ENCODE measurements at regions not wholly inside any gene's neighbourhood (a gene's known extent, or its start where the extent isn't known, plus 50 kb on each side); places are given as distances from the start of the nearest gene placed in this dataset.

DNA sequence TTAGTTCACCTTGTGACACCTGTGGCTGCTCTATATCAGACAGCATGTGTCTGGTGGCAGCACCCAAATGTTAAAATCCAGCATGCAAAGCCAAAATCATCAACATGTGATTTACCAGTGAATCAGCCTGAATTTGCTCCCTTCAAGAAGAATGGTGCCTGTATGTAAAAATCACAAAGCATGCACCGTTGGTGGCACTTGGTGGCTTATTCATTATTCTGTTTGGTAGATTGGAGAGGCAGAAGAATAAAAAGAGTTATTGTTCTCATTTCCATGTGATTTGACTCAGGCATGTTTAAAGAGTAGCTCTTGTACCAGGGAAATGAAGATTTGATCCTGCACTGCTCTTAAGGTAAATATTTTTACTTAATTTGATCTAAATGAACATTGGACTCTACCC lies 143.9 kb upstream of the MPPED2 start:
- Histone ChIP-seq H3K36me3 (ENCODE audit: control insufficient read depth, insufficient read depth, low read length) (no peaks in the 10 kb centered on the region), H3K27me3 (ENCODE audit: control insufficient read depth, insufficient read depth, low read length) (no peaks in the 10 kb centered on the region), H3K4me3 (ENCODE audit: low read depth, low read length) (no peak overlapping the region)
- ChIA-PET POLR2A (no interaction called here), CTCF (no interaction called here)
- TF ChIP-seq, protein P1, sequence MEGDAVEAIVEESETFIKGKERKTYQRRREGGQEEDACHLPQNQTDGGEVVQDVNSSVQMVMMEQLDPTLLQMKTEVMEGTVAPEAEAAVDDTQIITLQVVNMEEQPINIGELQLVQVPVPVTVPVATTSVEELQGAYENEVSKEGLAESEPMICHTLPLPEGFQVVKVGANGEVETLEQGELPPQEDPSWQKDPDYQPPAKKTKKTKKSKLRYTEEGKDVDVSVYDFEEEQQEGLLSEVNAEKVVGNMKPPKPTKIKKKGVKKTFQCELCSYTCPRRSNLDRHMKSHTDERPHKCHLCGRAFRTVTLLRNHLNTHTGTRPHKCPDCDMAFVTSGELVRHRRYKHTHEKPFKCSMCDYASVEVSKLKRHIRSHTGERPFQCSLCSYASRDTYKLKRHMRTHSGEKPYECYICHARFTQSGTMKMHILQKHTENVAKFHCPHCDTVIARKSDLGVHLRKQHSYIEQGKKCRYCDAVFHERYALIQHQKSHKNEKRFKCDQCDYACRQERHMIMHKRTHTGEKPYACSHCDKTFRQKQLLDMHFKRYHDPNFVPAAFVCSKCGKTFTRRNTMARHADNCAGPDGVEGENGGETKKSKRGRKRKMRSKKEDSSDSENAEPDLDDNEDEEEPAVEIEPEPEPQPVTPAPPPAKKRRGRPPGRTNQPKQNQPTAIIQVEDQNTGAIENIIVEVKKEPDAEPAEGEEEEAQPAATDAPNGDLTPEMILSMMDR (IDR thresholded peaks at IDR 0.05; ENCODE audit: insufficient read depth, low read depth, low read length), result no peak
- DNase-seq (ENCODE audit: low read depth), result no peak

- no peaks in the 10 kb centered on the region for H3K36me3 ChIP-seq (ENCODE audit: control insufficient read depth, insufficient read depth, low read length)
- H3K4me3 ChIP-seq (ENCODE audit: low read depth, low read length), result no peak overlapping the region
- ChIA-PET CTCF (no interaction called here), POLR2A (no interaction called here)
- H3K27me3 ChIP-seq (ENCODE audit: control insufficient read depth, insufficient read depth, low read length), result no peaks in the 10 kb centered on the region
- no peak for DNase-seq (ENCODE audit: low read depth)
- TF ChIP-seq, protein P1 (IDR thresholded peaks at IDR 0.05; ENCODE audit: insufficient read depth, low read depth, low read length), result no peak
Observed at GRCh38 chr11:30729187-30729713, 143.1 kb upstream of the MPPED2 start.

GRCh38 chr11:30725645-30726195 lies 139.6 kb upstream of the MPPED2 start:
- Histone ChIP-seq H3K36me3 (ENCODE audit: control insufficient read depth, insufficient read depth, low read length) (no peaks in the 10 kb centered on the region), H3K27me3 (ENCODE audit: control insufficient read depth, insufficient read depth, low read length) (no peaks in the 10 kb centered on the region), H3K4me3 (ENCODE audit: low read depth, low read length) (no peak overlapping the region)
- ChIA-PET CTCF (no interaction called here), POLR2A (no interaction called here)
- DNase-seq (ENCODE audit: low read depth), result no peak
- TF ChIP-seq, protein P1 (IDR thresholded peaks at IDR 0.05; ENCODE audit: insufficient read depth, low read depth, low read length), result no peak

GRCh38 chr11:30724274-30724673 lies 138.1 kb upstream of the MPPED2 start:
- no peak overlapping the region for H3K4me3 ChIP-seq (ENCODE audit: low read depth, low read length)
- H3K27me3 ChIP-seq (ENCODE audit: control insufficient read depth, insufficient read depth, low read length), result no peaks in the 10 kb centered on the region
- CTCF ChIA-PET, result interaction anchor here (0.8 kb wide), 1 partner anchor 10 kb away, joined by 3 read pairs; no protein-coding TSS in a partner anchor
- POLR2A ChIA-PET, result no interaction called here
- no peak for DNase-seq (ENCODE audit: low read depth)
- H3K36me3 ChIP-seq (ENCODE audit: control insufficient read depth, insufficient read depth, low read length), result no peaks in the 10 kb centered on the region
- TF ChIP-seq, protein P1 (IDR thresholded peaks at IDR 0.05; ENCODE audit: insufficient read depth, low read depth, low read length), result no peak

DNA sequence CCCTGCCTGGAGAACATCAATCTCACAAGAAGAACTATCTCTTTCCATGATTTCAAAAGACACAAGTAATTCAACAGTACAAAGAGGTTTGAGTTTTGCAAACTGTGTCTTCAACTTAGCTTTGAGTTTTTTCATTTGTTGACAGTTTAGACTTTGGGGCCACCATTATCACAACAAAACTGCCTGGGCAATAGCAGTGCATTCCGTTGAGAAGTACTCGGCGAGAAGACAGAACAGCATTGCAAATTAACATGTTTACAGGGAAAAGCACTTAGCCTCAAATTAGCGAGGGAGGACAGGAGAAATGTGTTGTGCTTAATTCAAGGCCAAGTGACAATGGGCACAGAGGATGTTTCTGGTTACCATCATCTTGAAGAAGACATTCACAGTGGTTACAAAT lies 133.2 kb upstream of the MPPED2 start:
- TF ChIP-seq, protein P1 (IDR thresholded peaks at IDR 0.05; ENCODE audit: insufficient read depth, low read depth, low read length), result no peak
- Histone ChIP-seq H3K4me3 (ENCODE audit: low read depth, low read length) (no peak overlapping the region), H3K36me3 (ENCODE audit: control insufficient read depth, insufficient read depth, low read length) (no peaks in the 10 kb centered on the region), H3K27me3 (ENCODE audit: control insufficient read depth, insufficient read depth, low read length) (no peaks in the 10 kb centered on the region)
- ChIA-PET CTCF (no interaction called here), POLR2A (no interaction called here)
- no peak for DNase-seq (ENCODE audit: low read depth)
